Stomach (tissue), 4 donors: ENCODE measurements at regions not wholly inside any gene's neighbourhood (a gene's known extent, or its start where the extent isn't known, plus 50 kb on each side); places are given as distances from the start of the nearest gene placed in this dataset.

Experiments used
- CTCF ChIP-seq, 7 experiments: fragments of 450-650 bp in 4 of 7; fragments of 200-600 bp in 3 of 7; sonication (generic) in 3 of 7; IDR thresholded peaks; one replicate each; pipeline ENCODE4 v1.5.1; 2016 to 2019; ENCODE audit warnings: antibody characterized with exemption in 7 of 7, control low read depth in 2 of 7, mild to moderate bottlenecking in 1 of 7
- EP300 ChIP-seq: sonication (generic); formaldehyde crosslinking; IDR thresholded peaks from one replicate; pipeline ENCODE4 v1.6.1; 2017; ENCODE audit warnings: antibody characterized with exemption
- POLR2A ChIP-seq, 4 donors: fragments of 450-650 bp; IDR thresholded peaks; one replicate each; pipeline ENCODE4 v1.6.1; 2016; ENCODE audit warnings: antibody characterized with exemption in 4 of 4, control low read depth in 2 of 4, mild to moderate bottlenecking in 1 of 4, moderate library complexity in 1 of 4
- POLR2AphosphoS5 ChIP-seq, 3 donors: sonication (generic); formaldehyde crosslinking; IDR thresholded peaks; one replicate each; pipeline ENCODE4 v1.6.1; 2016; ENCODE audit warnings: antibody characterized with exemption in 3 of 3

- TF ChIP-seq CTCF (IDR thresholded peaks at IDR 0.05) (no peak), POLR2A (IDR thresholded peaks at IDR 0.05) (no peak), EP300 (no peak), POLR2AphosphoS5 (IDR thresholded peaks at IDR 0.05) (no peak)
Observed at GRCh38 chr21:15135867-15136629, 71.2 kb upstream of the NRIP1 start.
